IMR-90 (cell line): ENCODE measurements at regions not wholly inside any gene's neighbourhood (a gene's known extent, or its start where the extent isn't known, plus 50 kb on each side); places are given as distances from the start of the nearest gene placed in this dataset.

Experiments
- CEBPB ChIP-seq: IDR thresholded peaks from 2 replicates; pipeline ENCODE4 v1.6.1; 2012; ENCODE audit warnings: low read depth, low read length, improper control_type of control experiment
- CHD1 ChIP-seq: IDR thresholded peaks from 2 replicates; pipeline ENCODE4 v1.6.1; 2012; ENCODE audit warnings: low read depth, low read length, improper control_type of control experiment
- CTCF ChIP-seq: conservative IDR thresholded peaks from 2 replicates; pipeline ENCODE4 v1.5.1; 2012; ENCODE audit warnings: mild to moderate bottlenecking, low read depth, low read length, improper control_type of control experiment
- ELK1 ChIP-seq: fragments of 150-350 bp; IDR thresholded peaks from 2 replicates; pipeline ENCODE4 v1.6.1; 2016; ENCODE audit warnings: low read depth, mild to moderate bottlenecking, low read length, moderate library complexity, borderline replicate concordance
- MAFK ChIP-seq: IDR thresholded peaks from 2 replicates; pipeline ENCODE4 v1.6.1; 2012; ENCODE audit warnings: low read depth, low read length, improper control_type of control experiment
- MXI1 ChIP-seq: IDR thresholded peaks from 2 replicates; pipeline ENCODE4 v1.6.1; 2012; ENCODE audit warnings: low read depth, mild to moderate bottlenecking, low read length, moderate library complexity, borderline replicate concordance
- NFE2L2 ChIP-seq: fragments of 150-350 bp; IDR thresholded peaks from 2 replicates; pipeline ENCODE4 v1.6.1; 2016; ENCODE audit warnings: low read depth, mild to moderate bottlenecking, low read length
- POLR2A ChIP-seq: IDR thresholded peaks from 2 replicates; pipeline ENCODE4 v1.6.1; 2012; ENCODE audit warnings: mild to moderate bottlenecking, low read depth, low read length
- RAD21 ChIP-seq: IDR thresholded peaks from 2 replicates; pipeline ENCODE4 v1.6.1; 2012; ENCODE audit warnings: low read length, improper control_type of control experiment
- RCOR1 ChIP-seq: IDR thresholded peaks from 2 replicates; pipeline ENCODE4 v1.6.1; 2012; ENCODE audit warnings: mild to moderate bottlenecking, low read length, improper control_type of control experiment; ENCODE audit not compliant: insufficient replicate concordance
- RFX5 ChIP-seq: IDR thresholded peaks from 2 replicates; pipeline ENCODE4 v1.8.0; 2012; ENCODE audit warnings: low read depth, mild to moderate bottlenecking, low read length, moderate library complexity
- SMC3 ChIP-seq: fragments of 150-350 bp; IDR thresholded peaks from 2 replicates; pipeline ENCODE4 v1.6.1; 2016; ENCODE audit warnings: low read depth, mild to moderate bottlenecking, antibody characterized with exemption, low read length, moderate library complexity
- USF2 ChIP-seq: fragments of 150-350 bp; IDR thresholded peaks from 2 replicates; pipeline ENCODE4 v1.6.1; 2017; ENCODE audit warnings: mild to moderate bottlenecking, antibody characterized with exemption, low read length, low read depth

GRCh38 chr4:22103768-22104167 lies 155.2 kb upstream of the KCNIP4 start:
- TF ChIP-seq CEBPB (no peak), CTCF (no peak), USF2 (no peak), MAFK (no peak), RAD21 (no peak), RFX5 (no peak), RCOR1 (no peak), POLR2A (no peak), MXI1 (no peak), SMC3 (no peak), CHD1 (no peak), ELK1 (no peak), NFE2L2 (no peak)
